ENCODE measurements at regions not wholly inside any gene's neighbourhood (a gene's known extent, or its start where the extent isn't known, plus 50 kb on each side); places are given as distances from the start of the nearest gene placed in this dataset.

DNA sequence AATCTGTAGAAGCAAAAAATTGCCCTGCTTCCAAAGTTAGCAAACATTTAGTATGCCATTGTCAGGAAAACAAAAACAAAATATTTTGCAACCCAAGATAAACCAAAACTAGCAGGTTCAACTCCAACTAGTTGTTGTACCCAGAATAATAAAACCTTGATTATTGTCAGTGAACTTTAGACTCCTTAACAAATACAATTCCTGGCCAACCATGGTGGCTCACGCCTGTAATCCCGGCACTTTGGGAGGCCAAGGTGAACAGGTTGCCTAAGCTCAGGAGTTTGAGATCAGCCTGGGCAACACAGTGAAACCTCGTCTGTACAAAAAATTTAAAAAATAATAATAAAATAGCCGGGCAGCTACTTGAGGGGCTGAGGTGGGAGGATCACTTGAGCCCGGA is 53.6 kb upstream of the EPCAM start:
- no peak for DNase-seq

DNA sequence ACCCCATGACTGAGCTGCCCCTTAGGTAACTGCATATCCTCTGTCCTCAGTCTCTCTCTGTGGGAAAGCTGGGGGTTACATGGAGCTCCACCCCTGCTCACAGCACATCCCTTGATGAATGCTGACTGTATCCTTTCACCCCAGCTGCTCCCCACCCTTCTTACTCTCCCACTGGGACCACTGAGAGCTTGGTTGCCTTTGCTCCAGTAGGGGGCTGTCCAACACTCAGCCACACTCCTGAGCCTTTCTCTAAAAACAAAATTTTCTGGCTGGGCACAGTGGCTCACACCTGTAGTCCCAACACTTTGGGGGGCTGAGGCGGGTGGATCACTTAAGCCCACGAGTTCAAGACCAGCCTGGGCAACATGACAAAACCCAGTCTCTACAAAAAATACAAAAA is 55.4 kb upstream of the EPCAM start:
- DNase-seq: no peak

DNA sequence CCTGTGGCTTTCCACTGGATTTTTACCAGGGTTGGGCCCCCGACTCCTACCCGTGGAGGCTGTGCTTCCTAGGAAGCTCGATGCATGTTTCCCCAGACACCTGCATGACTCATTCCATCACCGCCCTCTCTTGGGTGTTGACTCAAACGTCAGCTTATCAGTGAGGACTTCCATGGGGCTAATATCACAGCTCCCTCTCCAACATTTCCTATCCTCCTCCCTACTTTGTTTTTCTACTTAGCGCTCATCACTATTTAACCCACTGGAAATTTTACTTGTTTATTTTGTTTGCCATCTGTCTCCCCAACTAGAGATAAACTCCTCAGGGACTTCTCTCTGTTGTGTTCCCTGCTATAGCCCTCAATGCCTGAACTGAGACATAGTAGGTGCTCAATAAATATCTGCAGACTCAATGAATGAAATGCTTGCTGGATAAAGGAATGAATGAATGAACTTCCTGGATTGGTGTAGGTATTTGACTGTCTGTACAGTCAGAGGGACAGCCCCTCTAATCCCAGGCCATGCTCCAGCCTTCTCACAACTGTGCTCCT is 55.9 kb upstream of the EPCAM start:
- DNase-seq: no peak

DNA sequence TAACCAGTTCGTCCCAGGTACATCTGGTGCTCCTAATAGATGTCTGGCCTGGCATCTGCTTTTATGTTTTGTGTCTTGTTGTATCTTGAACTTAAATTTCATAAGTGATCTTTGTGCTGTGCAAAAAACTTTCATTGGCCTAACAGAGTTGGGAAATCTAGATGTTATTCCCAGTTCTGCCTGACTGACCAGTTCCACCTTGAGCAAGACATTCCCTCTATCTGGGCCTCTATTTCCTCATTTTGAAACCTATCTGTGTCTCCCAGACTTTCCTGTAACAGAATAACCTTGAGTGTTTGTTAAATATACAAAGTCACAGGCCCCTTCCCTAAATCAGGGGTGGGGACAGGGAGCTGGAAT is 56.6 kb upstream of the EPCAM start:
- DNase-seq: no peak

DNA sequence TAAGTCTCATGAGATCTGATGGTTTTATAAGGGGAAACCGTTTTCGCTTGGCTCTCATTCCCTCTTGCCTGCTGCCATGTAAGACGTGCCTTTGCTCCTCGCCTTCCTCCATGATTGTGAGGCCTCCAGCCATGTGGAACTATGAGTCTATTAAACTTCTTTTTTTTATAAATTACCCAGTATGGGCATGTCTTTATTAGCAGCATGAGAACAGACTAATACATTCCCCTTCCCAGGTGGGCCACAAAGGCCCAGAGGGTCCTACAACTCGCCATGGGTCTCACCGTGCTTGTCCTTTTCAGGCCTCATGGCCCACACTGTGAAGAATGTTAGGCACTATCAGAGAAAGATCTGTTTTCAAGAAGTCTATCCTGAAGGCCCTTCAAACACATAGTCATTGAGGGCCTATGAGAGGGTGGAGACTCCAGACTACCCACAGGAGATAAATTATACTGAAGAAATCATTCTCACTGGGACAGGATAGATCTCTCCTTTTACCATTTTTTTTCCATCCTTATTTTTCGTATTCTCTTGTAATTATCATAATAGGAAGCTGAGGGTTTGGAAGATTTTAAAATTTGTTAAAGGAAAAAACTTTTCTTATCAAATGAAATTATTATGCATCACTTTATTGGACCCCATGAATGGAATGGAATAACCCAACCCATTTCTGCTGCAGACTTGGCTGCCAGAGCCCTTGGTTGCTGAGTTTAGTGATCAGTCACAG is 57.2 kb upstream of the EPCAM start:
- no peak for DNase-seq

DNA sequence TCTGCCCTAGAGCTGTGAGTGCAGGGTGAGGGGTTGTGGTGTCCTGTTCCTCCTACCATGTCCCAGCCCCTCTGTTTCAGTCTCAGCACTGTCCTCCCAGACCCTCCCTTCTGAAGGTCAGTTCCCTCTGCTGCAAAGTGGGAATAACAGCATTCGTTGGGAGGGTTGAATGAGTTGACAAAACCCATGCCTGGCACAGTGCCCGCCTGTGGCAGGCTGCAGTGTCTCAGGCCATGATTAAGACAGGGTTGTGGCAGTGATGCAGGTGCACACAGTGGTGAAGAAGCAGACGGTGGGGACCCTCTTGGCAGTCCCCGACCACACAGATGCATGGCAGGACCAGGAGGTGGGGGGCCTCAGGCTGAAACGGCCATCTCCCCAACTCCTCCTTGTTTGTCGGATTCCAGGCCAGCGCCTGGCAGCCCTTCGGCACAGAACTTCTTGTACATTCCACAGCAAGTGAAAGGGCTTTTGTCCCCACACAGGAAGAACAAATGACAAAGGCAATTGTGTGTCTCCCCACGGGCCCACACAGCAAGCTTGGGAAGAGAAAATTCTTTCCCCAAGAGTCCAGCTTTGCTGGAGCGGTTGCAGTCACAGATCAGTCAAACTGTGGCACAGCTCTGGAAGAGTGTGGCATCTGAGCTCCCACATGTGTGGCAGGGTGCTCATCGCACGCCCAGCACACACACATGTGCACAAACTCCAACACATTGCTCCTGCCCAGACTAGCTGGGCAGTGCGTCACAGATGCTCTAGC is 58.1 kb upstream of the EPCAM start:
- no peak for DNase-seq

DNA sequence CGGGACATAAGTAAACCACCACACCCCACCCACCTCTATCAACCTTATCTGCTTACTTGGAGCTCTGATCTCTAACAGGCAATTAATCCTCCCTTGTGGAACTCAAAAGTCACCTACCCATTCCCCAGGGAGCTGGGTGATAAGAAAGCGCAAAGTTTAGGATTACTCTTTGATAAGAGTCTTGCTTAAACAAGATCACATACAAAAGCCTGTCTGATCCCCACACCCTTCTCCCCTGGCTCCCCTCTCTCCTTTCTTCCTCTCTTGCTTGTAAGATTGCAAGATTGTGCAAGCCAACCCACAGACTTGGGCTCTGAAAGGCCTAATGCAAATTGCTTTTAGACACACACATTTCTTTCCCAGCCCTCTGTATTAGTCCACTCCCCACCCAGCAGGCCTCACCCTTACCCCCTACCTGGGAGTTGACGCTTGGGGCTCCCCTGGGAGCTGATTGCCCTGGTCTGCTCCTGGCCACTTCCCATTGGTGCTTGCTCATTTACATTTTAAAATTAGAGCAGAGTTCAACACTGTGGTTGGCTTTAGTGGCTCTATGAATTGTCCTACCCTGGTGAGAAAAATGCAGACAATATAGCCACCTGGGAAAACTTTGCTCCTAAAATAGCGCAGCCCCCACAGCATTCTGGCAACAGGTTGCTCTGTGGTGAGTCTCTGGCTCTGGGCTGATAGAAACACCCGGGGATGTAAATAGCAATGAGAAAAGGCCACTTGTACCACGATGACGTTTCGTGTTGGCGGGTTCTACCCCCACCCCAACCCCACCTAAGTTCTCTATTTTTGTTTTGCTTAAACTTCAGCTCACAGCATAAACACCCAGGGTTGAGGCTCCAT is 58.9 kb upstream of the EPCAM start:
- no peak for DNase-seq

DNA sequence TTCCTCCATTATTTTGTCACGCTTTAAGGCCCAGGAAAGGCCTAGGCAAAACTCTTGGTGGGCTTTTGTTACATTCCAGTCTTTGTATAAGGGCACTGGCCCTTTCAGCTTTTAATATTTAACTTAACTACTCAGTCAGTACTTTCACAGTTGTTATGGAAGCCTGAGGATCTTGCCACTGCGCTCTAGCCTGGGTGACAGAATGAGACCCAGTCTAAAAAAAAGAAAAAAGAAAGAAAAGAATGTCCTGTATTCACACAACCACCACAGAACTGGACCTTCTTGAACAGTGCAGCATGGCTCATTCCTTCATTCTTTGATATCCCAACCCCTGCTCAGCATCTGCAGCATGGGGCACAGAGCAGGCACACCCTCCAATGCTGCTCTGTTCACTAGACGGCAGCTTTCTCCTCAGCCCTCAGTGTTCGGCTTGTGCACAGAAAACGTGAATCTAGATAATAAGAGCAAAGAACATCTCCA is 59.6 kb upstream of the EPCAM start:
- no peak for DNase-seq

DNA sequence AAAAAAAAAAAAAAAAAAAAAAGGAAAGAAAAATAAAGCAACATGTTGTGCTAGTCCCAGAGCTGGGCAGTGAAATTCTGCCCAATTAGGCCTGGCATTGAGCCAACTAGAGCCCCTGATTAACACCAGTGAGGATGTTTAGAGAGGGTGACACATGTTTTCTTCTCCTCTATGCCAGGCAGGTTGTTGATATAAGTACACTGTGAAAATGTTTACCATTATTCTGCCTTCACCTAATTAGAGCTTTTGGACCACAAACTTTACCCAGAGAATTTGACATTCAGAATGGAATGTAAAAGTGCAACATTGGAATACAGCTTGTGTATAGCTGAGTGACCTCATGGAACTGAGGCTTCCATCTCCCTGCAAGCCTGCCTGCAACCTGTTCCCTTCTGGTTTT is 62.0 kb upstream of the EPCAM start:
- peak; percentile 10 for DNase-seq

DNA sequence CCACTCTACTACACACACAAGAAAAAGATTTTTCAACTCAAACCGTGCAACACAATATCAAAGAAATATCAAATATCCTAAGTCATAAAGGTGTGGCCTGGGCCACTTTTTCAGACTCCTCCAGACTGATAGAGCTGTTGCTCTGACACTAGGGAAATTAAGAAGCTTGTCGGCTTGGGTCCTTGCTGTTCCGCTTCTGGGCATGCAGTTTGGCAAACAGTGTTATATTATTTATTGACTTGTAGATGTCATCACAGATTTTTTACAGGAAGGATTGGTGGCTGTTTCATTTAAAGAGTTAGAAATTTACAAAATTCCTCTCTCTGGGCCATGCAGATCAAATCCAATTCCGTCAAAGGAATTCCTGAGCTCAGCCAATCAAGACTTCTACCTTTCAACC is 64.5 kb upstream of the EPCAM start:
- DNase-seq: no peak

DNA sequence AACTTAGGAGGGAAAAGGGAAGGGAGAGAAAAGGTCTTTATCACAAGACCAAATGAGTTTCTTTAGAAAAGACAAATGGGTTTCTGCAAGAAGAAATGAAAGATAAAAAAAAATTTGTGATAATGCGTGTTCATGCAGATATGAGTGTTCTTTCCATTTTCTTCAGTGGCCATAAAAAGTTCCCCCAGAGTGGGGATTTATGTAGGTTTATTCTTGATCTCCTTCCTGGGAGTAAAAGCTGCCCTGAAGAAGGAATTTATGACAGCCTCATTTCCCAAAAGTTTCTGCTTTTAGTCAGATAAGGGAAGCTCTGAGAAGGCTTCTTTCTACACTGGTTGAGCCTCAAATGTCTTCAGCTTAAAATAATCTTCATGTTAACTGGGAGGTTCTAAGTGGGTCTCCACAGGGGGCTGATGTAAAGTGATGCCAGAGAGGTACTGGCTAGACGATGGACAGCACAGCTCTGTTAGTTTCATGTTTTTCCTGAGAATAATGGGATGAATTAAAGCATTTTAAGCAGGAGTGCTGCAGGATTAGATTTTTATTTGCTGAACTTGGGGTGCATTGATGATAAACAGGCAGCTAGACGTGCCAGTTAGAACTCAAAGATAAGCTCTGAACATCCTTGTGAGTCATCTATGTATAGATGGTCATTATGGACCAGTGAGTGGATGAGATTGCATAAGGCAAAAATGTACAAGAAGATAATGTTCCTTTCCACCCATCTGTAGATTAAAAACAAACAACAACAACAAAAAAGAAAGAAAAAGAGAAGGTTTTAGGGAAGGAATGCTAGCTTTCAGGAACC is 65.6 kb upstream of the EPCAM start:
- no peak for DNase-seq

DNA sequence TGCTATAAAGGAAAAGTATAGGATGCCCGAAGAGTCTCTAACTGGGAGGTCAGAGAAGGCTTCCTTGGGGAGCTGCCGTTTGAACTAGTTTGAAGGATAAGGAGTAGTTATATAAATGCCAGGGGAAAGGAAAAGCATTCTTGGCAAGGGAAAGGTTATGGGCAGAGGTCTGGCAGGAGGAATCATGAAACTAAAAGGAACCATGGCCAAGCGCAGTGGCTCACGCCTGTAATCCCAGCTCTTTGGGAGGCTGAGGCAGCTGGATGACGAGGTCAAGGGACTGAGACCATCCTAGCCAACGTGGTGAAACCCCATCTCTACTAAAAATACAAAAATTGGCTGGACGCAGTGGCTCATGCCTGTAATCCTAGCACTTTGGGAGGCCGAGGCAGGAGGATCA is 66.8 kb upstream of the EPCAM start:
- no peak for DNase-seq

DNA sequence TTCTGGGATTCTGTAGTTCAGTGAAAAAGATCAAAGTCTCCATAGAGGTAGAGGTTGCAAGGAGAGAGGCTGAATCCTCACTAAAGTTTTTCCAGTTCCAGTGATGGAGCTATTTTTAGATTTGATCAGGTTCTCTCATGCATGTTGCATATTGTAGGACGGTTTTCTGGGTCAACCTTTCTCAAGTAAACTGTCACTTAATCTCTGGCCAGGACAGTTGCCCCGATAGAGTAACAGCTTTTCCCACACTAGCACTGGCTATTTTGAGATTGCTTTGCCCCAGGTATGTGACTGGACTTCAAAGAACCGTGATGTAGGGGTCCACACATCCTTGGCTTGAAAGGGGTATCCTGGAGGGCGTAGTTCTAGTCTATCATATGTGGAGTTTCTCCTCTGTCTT is 67.4 kb upstream of the EPCAM start:
- no peak for DNase-seq

DNA sequence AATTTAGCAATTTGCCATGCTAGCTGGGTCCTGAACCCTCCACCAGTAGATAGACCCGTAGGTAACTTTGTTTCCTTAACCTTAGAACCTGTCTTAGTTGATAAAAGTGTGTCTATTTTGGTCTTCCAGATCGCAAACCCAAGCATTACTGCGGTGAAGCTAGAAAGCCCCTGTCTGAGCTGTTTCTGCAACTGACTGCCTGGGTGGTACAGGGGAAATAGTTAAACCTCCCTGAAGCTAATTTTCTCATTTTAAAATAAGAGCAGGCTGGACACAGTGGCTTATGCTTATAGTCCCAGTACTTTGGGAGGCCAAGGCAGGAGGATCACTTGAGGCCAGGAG is 67.9 kb upstream of the EPCAM start:
- DNase-seq: no peak

DNA sequence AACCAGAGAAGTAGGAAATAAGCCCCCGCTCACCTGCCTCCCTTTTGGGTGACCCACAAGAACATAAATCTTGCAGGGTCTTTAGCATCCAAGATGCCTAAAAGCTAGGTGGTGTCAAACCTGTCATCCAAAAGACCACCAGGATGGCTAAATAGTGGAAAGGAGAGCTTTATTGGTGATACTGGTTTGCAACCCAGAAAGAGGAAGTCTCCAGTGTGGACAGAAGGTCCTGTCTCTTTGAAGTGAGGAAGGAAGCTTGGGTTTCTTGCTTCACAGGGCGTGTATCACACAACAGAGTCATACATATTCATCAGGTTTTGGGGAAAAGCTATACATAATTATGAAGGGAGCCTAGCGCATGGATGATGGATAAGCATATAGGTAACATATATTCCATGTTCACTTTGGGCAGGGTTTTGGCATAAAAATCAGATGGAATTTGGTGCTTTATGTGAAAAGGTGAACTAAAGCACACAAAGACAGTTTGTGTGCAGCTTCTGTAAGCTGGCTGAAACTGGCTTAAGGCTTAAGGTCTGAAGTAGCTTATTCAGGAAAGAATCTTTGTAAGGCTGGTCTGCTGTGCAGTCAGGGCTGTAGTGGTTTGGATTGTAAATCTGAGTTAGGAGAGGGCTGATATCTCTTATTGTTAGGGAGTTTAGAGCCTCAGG is 68.4 kb upstream of the EPCAM start:
- DNase-seq: no peak

DNA sequence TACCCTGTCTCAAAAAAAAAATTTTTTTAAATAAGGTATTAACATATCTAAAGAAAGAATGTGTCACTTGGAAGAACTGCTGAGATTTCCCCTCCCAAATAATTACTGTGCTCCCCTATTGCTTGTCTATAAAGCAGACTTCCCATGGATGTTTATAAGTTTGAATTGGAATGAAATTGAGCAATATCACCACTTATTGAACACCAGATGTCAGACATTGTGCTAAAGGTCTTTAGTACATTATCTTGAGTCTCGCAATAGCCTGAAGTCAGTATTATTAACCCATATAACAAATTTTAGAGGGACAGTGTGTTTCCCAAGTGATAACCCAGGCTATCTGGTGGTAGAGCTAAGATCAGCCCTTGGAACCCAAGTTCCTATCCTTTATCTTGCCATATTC is 69.0 kb upstream of the EPCAM start:
- DNase-seq: no peak

DNA sequence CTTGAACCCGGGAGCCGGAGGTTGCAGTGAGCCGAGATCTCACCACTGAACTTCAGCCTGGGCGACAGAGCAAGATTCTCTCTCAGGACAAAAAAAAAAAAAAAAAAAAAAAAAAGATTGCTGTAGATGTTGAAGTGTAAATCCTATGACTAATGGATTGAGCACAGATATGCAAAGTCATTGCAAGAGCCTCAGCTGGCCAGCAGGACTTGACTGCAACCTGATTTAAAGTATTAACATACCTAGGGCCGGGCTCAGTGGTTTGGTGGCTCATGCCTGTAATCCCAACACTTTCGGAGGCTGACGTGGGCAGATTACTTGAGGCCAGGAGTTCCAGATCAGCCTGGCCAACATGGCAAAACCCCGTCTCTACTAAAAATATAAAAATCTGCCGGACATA is 69.6 kb upstream of the EPCAM start:
- DNase-seq: no peak

DNA sequence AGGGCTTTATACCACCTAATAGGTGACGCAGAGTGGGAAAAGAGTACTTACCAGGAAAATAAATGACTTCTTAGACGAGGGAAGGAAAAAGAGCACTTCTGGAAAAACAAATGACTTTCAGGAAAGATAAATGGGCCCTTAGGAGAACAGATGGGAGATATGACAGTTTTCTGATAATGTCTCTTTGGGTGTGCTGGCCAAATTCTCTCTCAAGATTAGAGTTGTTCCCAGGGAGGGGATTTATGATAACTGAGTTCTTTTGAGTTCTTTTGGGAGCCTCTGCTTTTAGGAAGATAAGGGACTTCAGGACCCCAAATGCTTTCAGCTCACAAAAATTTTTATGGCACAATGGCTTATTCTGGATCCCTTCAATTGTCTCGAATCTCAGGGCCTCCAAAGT is 70.3 kb upstream of the EPCAM start:
- no peak for DNase-seq

DNA sequence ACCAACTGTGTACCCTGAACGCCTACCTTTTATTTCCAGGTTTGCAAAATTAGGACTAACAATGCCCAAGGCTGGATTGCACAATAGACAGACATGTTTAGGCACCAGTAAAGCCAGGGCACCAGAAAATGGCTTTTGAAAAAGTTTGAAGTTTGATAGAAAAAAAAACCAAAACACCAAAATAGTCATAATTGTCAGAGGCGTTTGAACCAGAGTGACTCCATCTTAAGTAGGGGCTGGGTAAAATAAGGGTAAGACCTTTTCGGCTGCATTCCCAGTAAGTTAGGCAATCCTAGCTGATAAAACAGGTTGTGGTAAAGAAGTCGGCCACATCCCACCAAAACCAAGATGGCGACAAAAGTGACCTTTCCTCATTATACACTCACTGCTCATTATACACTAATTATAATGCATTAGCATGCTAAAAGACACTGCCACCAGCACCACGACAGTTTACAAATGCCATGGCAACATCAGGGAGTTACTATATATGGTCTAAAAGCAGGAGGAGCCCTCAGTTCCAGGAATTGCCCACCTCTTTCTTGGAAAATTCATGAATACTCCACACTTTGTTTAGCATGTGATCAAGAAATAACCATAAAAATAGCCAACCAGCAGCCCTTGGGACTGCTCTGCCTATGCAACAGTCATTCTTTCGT is 71.2 kb upstream of the EPCAM start:
- DNase-seq: no peak

DNA sequence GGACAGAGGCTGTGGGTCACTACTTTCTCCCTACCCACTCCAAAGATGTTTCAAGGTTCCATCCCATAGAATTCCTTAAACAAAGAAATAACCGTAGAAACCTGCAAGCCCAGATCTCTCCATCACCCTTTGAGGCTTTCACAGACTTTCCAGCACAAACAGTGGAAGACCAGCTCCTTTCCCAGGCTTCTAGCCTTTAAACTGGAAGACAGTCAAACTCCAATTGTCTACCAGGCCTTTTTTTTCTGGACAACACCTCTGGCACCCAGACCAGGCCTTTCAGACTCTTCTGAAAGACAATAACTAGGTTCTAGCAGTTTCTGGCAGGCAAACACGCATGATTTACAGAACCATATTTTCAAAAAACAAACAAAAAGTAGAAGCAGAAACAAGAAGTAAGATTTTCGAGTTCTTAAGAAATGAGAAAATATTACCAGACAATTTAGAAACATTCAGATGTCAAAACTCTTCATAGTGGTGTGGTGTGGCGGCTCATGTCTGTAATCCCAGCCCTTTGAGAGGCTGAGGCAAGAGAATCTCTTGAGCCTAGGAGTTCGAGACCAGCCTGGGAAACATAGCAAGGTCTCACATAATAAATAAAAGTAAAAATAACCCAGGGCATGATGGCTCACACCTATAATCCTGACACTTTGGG is 73.0 kb upstream of the EPCAM start:
- no peak for DNase-seq
